ENCODE measurements at regions not wholly inside any gene's neighbourhood (a gene's known extent, or its start where the extent isn't known, plus 50 kb on each side); places are given as distances from the start of the nearest gene placed in this dataset.

DNA sequence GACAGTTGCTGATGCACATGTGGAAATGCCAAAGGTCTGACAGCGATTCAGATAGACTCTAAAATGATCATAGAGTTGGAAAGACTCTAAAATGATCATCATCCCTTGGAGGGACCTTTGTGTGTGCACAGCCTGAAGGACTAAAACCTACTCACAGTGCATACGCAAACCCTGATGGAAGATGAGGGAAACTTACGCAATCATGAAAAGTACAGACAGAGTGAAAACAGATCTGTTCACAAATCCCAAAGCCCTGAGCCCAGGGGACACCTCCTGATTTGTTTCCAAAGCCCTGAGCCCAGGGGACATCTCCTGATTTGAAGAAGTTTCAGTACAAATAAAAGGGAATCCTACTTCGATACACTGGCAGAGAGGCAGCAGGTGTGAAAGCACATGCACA, 79.3 kb upstream of the PROX1 start:
- Mint-ChIP-seq H3K27me3 (ENCODE audit: low read depth) (peaks cover 79% of the 10 kb centered on the region), H3K36me3 (no peaks in the 10 kb centered on the region), H3K27ac (no peak overlapping the region), H3K4me1 (no peaks in the 10 kb centered on the region), H3K4me3 (no peak overlapping the region), H3K9me3 (no peaks in the 10 kb centered on the region)
- no peak for DNase-seq (ENCODE audit: low spot score in 2 of 2, unreplicated experiment in 2 of 2)
- TF ChIP-seq, protein P1, sequence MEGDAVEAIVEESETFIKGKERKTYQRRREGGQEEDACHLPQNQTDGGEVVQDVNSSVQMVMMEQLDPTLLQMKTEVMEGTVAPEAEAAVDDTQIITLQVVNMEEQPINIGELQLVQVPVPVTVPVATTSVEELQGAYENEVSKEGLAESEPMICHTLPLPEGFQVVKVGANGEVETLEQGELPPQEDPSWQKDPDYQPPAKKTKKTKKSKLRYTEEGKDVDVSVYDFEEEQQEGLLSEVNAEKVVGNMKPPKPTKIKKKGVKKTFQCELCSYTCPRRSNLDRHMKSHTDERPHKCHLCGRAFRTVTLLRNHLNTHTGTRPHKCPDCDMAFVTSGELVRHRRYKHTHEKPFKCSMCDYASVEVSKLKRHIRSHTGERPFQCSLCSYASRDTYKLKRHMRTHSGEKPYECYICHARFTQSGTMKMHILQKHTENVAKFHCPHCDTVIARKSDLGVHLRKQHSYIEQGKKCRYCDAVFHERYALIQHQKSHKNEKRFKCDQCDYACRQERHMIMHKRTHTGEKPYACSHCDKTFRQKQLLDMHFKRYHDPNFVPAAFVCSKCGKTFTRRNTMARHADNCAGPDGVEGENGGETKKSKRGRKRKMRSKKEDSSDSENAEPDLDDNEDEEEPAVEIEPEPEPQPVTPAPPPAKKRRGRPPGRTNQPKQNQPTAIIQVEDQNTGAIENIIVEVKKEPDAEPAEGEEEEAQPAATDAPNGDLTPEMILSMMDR (IDR thresholded peaks at IDR 0.05; ENCODE audit: unreplicated experiment): no peak

DNA sequence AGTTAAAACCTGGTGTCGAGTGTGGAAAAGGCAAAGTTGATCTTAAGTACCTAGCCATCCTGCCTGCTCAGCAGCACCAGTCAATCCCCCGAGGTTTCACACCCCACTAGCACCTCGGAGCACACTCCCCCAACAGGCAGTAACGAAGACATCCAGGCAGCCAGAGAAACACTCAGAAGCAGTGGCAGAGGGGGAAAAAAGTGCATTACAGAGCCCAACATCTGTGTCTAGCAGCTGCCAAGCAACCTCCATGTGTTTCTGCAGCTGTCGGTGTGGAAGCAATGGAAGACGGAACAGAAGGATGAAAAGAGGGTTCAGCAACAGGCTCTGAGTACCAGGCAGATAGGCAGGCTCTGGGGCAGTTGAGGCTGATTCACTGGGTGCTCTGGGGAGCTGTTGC, 73.4 kb upstream of the PROX1 start:
- TF ChIP-seq, protein P1 (IDR thresholded peaks at IDR 0.05; ENCODE audit: unreplicated experiment): no peak
- Mint-ChIP-seq H3K27me3 (ENCODE audit: low read depth) (peaks cover 78% of the 10 kb centered on the region), H3K4me1 (no peaks in the 10 kb centered on the region), H3K9me3 (no peaks in the 10 kb centered on the region), H3K27ac (no peak overlapping the region), H3K36me3 (no peaks in the 10 kb centered on the region), H3K4me3 (no peak overlapping the region)
- DNase-seq (ENCODE audit: low spot score in 2 of 2, unreplicated experiment in 2 of 2): no peak

DNA sequence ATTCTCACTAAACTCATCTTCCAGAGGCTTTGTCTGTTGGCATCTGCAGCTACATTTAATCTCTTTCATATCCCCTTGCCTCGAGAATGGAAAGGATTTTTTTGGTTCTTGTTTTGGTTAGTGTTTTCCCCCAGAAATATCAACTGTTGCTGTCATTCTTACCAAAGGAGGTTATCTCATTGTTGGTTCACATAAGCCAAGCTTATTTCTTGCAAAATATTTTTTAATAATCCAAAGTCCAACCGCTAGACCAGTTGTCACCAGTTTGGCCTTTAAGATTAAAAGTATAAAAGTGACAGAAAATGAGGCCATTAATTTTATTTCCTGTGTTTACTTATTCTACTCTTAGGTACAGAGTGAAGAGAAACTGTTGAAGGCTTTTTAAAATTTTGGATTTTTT, 66.5 kb upstream of the PROX1 start:
- Mint-ChIP-seq H3K36me3 (no peaks in the 10 kb centered on the region), H3K27ac (no peak overlapping the region), H3K4me3 (no peak overlapping the region), H3K9me3 (peaks cover 7% of the 10 kb centered on the region), H3K4me1 (no peaks in the 10 kb centered on the region), H3K27me3 (ENCODE audit: low read depth) (peaks cover 34% of the 10 kb centered on the region)
- DNase-seq (ENCODE audit: low spot score in 2 of 2, unreplicated experiment in 2 of 2): no peak
- TF ChIP-seq, protein P1 (IDR thresholded peaks at IDR 0.05; ENCODE audit: unreplicated experiment): no peak

DNA sequence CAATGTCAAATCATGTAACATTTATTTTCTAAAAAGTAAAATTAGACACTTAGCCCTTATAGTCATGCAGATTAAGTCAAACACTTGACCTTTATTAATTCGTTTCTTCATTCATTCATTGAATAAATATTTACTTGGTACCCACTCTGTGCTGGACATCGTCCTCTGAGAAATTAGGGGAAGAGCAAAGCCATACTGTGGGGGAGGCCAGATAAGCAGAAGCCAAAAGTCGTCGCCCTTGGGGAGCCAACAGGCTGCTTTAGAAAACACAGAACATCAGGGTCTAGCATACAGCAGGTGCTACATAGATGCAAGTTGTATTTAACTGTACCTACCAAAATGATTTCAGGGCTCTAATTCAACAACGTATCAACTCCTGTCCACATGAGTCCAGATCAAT, 66.1 kb upstream of the PROX1 start:
- DNase-seq (ENCODE audit: low spot score in 2 of 2, unreplicated experiment in 2 of 2): no peak
- Mint-ChIP-seq H3K27me3 (ENCODE audit: low read depth) (peaks cover 31% of the 10 kb centered on the region), H3K4me3 (no peak overlapping the region), H3K27ac (no peak overlapping the region), H3K36me3 (no peaks in the 10 kb centered on the region), H3K9me3 (peaks cover 7% of the 10 kb centered on the region), H3K4me1 (no peaks in the 10 kb centered on the region)
- TF ChIP-seq, protein P1 (IDR thresholded peaks at IDR 0.05; ENCODE audit: unreplicated experiment): no peak

DNA sequence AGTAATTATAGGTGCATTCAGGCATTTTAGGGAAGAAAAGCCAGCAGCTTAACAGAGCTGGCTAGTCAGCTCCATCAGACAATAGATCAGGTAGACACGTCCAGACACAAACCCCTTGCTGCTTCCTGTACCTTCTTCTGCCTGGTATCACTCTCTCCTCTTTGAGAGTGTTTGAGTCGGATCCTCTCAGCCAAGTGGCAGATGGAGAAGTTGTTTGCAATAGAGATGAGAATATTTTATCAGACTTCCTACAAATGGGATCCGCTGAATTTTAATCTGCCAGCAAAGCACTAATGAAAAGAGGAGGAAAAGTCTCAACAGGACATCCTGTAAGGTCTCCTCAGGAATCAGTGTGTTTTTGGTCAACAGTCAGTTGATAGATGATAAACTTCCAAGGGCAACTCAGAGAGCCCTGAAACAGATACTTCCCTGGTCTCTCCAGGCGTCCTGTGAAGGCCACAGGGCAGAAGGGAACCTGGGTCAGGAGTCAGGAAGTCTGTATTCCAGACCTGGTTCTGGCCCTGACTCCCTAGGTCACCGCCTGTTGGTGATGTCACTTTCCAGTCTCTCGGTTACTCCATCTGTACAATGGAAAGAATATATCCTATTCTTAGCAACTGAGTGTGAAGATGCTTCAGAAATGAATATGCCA, 62.1 kb upstream of the PROX1 start:
- H3K4me3 Mint-ChIP-seq: no peak overlapping the region
- H3K4me1 Mint-ChIP-seq: no peaks in the 10 kb centered on the region
- no peak for DNase-seq (ENCODE audit: low spot score in 2 of 2, unreplicated experiment in 2 of 2)
- peaks cover 7% of the 10 kb centered on the region for H3K9me3 Mint-ChIP-seq
- H3K27ac Mint-ChIP-seq: no peak overlapping the region
- no peaks in the 10 kb centered on the region for H3K36me3 Mint-ChIP-seq
- H3K27me3 Mint-ChIP-seq (ENCODE audit: low read depth): peaks cover 15% of the 10 kb centered on the region
- TF ChIP-seq, protein P1 (IDR thresholded peaks at IDR 0.05; ENCODE audit: unreplicated experiment): no peak

DNA sequence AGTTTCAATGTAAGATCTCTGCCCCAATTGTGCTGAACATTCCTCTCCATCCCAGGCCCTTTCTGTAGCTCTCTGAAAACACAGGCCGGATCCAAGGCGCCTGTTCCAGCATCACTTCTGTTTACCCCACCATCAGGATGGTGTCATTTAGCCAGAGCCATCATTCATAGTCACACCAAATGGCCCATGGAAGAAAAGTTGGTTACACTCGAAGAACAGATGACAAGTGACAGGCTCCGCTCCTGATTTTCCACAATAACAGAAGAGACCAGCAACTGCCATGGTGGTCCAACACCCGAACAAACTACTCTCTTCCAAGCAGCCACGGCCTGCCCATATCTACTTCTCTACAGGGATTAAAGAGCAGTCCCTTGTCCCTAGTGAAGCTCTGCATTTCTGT, 59.9 kb upstream of the PROX1 start:
- Mint-ChIP-seq H3K4me1 (no peaks in the 10 kb centered on the region), H3K27me3 (ENCODE audit: low read depth) (peaks cover 33% of the 10 kb centered on the region), H3K9me3 (peaks cover 7% of the 10 kb centered on the region), H3K4me3 (no peak overlapping the region), H3K36me3 (no peaks in the 10 kb centered on the region), H3K27ac (no peak overlapping the region)
- TF ChIP-seq, protein P1 (IDR thresholded peaks at IDR 0.05; ENCODE audit: unreplicated experiment): no peak
- DNase-seq (ENCODE audit: low spot score in 2 of 2, unreplicated experiment in 2 of 2): no peak

All from mesothelial cell of epicardium (in vitro differentiated cells).